Astrocyte of the cerebellum (primary cell): ENCODE measurements at regions not wholly inside any gene's neighbourhood (a gene's known extent, or its start where the extent isn't known, plus 50 kb on each side); places are given as distances from the start of the nearest gene placed in this dataset.

Experiments used
- DNase-seq: peaks from one replicate; pipeline ENCODE4 v3.0.0-alpha.2; 2011; ENCODE audit warnings: low read depth
- H3K4me3 ChIP-seq: 2 replicates; pipeline ENCODE4 v1.5.1; 2011; ENCODE audit warnings: mild to moderate bottlenecking, low read depth, low read length, moderate library complexity
- in situ Hi-C: cut with HindIII; loops from 2 replicates; pipeline ENCODE4 v1.10.0; 2017; ENCODE audit warnings: low sequenced_read_pairs
- TF ChIP-seq, protein P1 (sequence below): IDR thresholded peaks from 2 replicates; pipeline ENCODE4 v1.5.1; 2012; ENCODE audit warnings: low read length, low read depth, moderate library complexity, mild to moderate bottlenecking; ENCODE audit errors: missing control alignments

DNA sequence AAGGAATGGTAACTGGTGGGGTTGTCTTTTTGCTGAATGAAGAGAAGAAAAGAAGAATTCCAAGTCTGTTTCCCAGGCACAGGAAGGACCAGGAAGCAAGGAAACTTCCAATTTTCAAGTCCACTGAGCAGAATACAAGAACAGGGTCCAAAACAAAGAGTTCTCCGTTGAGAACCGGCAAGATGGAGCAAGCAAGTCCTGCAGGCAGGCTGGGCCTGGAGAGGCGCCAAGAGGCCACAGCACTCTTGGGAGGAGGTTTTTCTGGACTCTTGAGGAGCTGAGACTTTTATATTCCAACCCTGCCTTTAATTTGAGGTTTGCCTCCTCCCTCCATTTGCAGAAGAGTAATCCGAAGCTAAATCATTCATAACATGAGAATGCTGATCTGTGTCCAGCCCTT is 224.5 kb downstream of the IKZF2 start:
- TF ChIP-seq, protein P1, sequence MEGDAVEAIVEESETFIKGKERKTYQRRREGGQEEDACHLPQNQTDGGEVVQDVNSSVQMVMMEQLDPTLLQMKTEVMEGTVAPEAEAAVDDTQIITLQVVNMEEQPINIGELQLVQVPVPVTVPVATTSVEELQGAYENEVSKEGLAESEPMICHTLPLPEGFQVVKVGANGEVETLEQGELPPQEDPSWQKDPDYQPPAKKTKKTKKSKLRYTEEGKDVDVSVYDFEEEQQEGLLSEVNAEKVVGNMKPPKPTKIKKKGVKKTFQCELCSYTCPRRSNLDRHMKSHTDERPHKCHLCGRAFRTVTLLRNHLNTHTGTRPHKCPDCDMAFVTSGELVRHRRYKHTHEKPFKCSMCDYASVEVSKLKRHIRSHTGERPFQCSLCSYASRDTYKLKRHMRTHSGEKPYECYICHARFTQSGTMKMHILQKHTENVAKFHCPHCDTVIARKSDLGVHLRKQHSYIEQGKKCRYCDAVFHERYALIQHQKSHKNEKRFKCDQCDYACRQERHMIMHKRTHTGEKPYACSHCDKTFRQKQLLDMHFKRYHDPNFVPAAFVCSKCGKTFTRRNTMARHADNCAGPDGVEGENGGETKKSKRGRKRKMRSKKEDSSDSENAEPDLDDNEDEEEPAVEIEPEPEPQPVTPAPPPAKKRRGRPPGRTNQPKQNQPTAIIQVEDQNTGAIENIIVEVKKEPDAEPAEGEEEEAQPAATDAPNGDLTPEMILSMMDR, result no peak
- H3K4me3 ChIP-seq, result no peak overlapping the region
- no peak for DNase-seq
- in situ Hi-C loops, result no loop called here

DNA sequence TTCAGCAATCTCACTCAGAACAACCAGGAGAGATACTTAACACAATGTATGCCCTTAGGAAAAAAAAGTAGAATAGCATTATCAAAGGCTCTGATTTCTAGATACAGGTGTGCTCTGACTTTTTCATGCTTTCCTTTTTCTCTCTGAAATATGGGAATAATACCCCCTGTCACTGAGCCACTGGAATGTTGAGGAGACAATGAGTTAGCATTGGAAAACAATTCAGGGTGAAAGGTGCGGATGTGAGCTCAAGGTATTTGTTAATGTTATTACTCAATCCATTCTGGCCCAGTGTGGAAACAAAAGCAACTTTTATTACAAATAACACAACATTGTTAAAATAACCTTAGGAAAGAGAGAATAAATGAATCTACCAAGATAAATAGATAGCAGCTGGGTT is 228.0 kb downstream of the IKZF2 start:
- no peak overlapping the region for H3K4me3 ChIP-seq
- TF ChIP-seq, protein P1, result no peak
- DNase-seq, result no peak
- in situ Hi-C loops, result no loop called here

DNA sequence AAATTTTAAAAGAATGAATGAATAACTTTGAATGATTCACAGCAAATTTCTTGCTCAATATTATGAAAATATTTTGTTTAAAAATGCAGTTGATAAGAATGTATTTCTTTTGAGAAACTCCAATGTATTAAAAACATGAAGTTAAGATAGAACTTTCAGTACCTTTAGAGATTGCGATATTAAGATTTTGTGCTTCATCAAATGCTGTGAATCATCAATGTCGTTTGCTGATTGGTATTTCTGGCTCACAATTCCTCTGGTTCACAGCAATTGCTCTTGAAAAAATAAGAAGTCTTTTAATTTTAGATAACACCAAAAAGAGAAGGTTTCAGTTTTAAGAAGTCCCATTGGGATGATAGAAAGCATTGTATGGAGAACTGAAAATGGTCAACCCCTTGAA is 228.7 kb downstream of the IKZF2 start:
- H3K4me3 ChIP-seq, result no peak overlapping the region
- DNase-seq, result no peak
- in situ Hi-C loops, result no loop called here
- TF ChIP-seq, protein P1, result no peak

DNA sequence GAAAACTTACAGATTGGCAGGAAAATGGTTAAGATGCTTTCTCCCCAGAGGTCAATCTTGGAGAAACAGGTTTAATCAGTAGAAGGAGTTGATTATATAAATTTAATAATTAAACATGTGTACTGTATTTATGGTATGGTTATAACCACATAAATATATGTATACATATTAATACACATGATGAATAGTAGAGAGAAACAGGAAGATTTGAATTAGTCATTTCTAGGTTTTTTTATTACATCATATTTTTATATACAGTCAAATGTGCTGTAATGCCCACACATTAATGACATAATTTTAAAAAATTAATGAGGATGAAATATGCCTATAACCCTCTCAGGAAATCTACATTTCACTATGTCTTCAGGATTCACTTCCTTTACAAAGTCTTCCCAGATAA is 229.7 kb downstream of the IKZF2 start:
- no peak for DNase-seq
- in situ Hi-C loops, result no loop called here
- TF ChIP-seq, protein P1, result no peak

DNA sequence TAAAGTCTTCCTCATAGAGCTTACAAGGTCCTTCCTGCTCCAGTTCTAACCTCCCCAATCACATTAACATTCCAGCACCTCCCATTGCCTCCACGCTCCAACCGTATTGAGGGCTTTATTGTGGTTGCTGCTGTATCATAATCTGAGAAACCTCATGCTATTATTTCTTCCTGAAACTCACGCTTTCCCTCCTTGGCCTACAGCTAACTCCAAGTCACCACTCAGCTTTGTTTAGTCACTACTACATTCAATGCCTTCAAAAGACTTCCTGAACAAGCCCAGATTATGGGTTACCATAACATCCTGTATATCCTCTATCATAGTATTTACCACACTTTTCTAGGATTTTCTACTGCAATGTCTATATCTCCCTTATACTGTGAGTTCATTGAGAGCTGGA is 230.4 kb downstream of the IKZF2 start:
- DNase-seq, result no peak
- in situ Hi-C loops, result no loop called here
- no peak overlapping the region for H3K4me3 ChIP-seq
- TF ChIP-seq, protein P1, result no peak

More for the DNA sequence above, 229.7 kb downstream of the IKZF2 start:
- H3K4me3 ChIP-seq, result no peak overlapping the region

DNA sequence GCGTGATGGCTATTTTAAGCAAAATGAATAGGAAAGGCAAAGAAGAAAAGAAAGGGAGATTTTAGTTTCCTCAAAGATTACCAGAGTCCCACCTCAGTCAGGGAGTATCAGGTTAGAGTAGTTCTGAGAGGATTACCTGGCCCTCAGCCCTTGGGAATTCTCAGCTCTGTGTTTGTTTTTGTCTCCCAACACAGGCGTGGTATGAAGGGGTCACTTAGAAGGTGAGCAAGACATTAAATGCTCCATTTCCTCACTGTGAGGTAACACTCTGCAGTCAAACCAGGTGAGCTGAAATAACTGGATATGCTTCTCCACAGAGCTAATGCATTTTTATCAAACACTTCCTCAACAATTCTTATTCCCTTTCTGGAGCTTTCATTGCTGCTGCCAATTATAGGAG is 232.2 kb downstream of the IKZF2 start:
- TF ChIP-seq, protein P1, result no peak
- in situ Hi-C loops, result no loop called here

DNA sequence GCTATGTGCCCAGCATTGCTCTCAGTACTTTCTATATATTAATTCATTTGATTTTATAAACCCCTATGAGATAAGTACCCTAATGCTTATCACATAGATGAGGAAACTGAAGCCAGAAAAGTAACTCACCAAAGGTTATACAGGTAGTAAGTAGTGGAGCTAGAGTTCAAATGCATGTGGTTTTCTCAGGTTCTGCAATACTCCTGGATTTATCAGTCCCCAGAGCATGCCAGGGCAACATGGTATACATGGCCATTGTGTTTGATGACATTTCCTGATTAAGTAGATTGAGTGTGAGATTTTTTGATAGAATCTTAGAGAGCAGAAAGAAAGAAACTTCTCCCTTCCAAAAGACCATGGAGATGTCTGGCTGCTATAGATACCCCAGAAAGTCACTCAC is 233.1 kb downstream of the IKZF2 start:
- no peak overlapping the region for H3K4me3 ChIP-seq
- DNase-seq, result no peak
- in situ Hi-C loops, result no loop called here
- TF ChIP-seq, protein P1, result no peak

More for the DNA sequence above, 232.2 kb downstream of the IKZF2 start:
- H3K4me3 ChIP-seq, result no peak overlapping the region
- DNase-seq, result no peak
